Vagina (tissue), 2 donors: ENCODE measurements at regions not wholly inside any gene's neighbourhood (a gene's known extent, or its start where the extent isn't known, plus 50 kb on each side); places are given as distances from the start of the nearest gene placed in this dataset.

Experiments
- DNase-seq, 2 donors: peaks; one replicate each; pipeline ENCODE4 v3.0.0-alpha.2; 2017; ENCODE audit errors: extremely low spot score in 2 of 2
- H3K27ac ChIP-seq: fragments of 200-600 bp; sonication (generic); one replicate; pipeline ENCODE4 v1.5.1; 2019
- H3K27me3 ChIP-seq: fragments of 200-600 bp; sonication (generic); one replicate; pipeline ENCODE4 v1.5.1; 2019
- H3K36me3 ChIP-seq, 2 donors: fragments of 200-600 bp; sonication (generic); one replicate each; pipeline ENCODE4 v1.5.1; 2017 to 2019
- H3K4me1 ChIP-seq: fragments of 200-600 bp; sonication (generic); one replicate; pipeline ENCODE4 v1.5.1; 2019
- H3K4me3 ChIP-seq, 2 donors: fragments of 200-600 bp; sonication (generic); 1 replicate in 1 of 2; 2 replicates in 1 of 2; pipeline ENCODE4 v1.5.1; 2016 to 2019
- H3K9me3 ChIP-seq: fragments of 200-600 bp; sonication (generic); one replicate; pipeline ENCODE4 v1.5.1; 2019
- CTCF ChIP-seq, 3 experiments: fragments of 450-650 bp in 2 of 3; fragments of 200-600 bp in 1 of 3; sonication (generic) in 1 of 3; IDR thresholded peaks; one replicate each; pipeline ENCODE4 v1.5.1; 2017 to 2019; ENCODE audit warnings: antibody characterized with exemption in 3 of 3, mild to moderate bottlenecking in 2 of 3, moderate library complexity in 2 of 3
- POLR2A ChIP-seq, 2 donors: fragments of 450-650 bp; IDR thresholded peaks; one replicate each; pipeline ENCODE4 v1.6.1; 2017; ENCODE audit warnings: antibody characterized with exemption in 2 of 2, mild to moderate bottlenecking in 2 of 2, moderate library complexity in 2 of 2
- POLR2AphosphoS5 ChIP-seq, 2 donors: sonication (generic); formaldehyde crosslinking; IDR thresholded peaks; one replicate each; pipeline ENCODE4 v1.9.0; 2017; ENCODE audit warnings: antibody characterized with exemption in 2 of 2, mild to moderate bottlenecking in 2 of 2, low read depth in 1 of 2; ENCODE audit not compliant: insufficient read depth in 1 of 2
- intact Hi-C: fragments of 100-400 bp; cut with DNase I; formaldehyde crosslinking; loops from one replicate; pipeline ENCODE4 v1.15.1; 2023

GRCh38 chr6:141965016-141965545 is 167.6 kb upstream of the GJE1 start:
- Histone ChIP-seq H3K27me3 (no peaks in the 10 kb centered on the region), H3K36me3 (no peaks in the 10 kb centered on the region), H3K4me3 (no peak overlapping the region), H3K9me3 (no peaks in the 10 kb centered on the region), H3K27ac (no peak overlapping the region), H3K4me1 (no peaks in the 10 kb centered on the region)
- TF ChIP-seq POLR2A (IDR thresholded peaks at IDR 0.05) (no peak), CTCF (IDR thresholded peaks at IDR 0.05) (no peak), POLR2AphosphoS5 (IDR thresholded peaks at IDR 0.05; ENCODE audit: insufficient read depth in 1 of 2, low read depth in 1 of 2) (no peak)
- DNase-seq: no peak
- intact Hi-C loops: no loop called here

- Histone ChIP-seq H3K4me3 (no peak overlapping the region), H3K36me3 (no peaks in the 10 kb centered on the region)
- intact Hi-C loops: no loop called here
Observed at GRCh38 chr6:141963543-141964295, 169.0 kb upstream of the GJE1 start.

GRCh38 chr6:141957271-141957670 is 175.5 kb upstream of the GJE1 start:
- H3K27me3 ChIP-seq: no peaks in the 10 kb centered on the region
- intact Hi-C loops: no loop called here
- TF ChIP-seq POLR2A (IDR thresholded peaks at IDR 0.05): no peak
- TF ChIP-seq POLR2AphosphoS5 (IDR thresholded peaks at IDR 0.05; ENCODE audit: insufficient read depth in 1 of 2, low read depth in 1 of 2): no peak
- TF ChIP-seq CTCF (IDR thresholded peaks at IDR 0.05): no peak
- no peaks in the 10 kb centered on the region for H3K36me3 ChIP-seq
- no peaks in the 10 kb centered on the region for H3K9me3 ChIP-seq
- H3K4me1 ChIP-seq: no peaks in the 10 kb centered on the region
- no peak overlapping the region for H3K27ac ChIP-seq
- DNase-seq: no peak
- no peak overlapping the region for H3K4me3 ChIP-seq

More at GRCh38 chr6:141963543-141964295, 169.0 kb upstream of the GJE1 start:
- no peaks in the 10 kb centered on the region for H3K9me3 ChIP-seq
- H3K27ac ChIP-seq: no peak overlapping the region
- H3K27me3 ChIP-seq: no peaks in the 10 kb centered on the region
- no peak for TF ChIP-seq CTCF (IDR thresholded peaks at IDR 0.05)
- TF ChIP-seq POLR2AphosphoS5 (IDR thresholded peaks at IDR 0.05; ENCODE audit: insufficient read depth in 1 of 2, low read depth in 1 of 2): no peak
- TF ChIP-seq POLR2A (IDR thresholded peaks at IDR 0.05): no peak
- DNase-seq: no peak
- no peaks in the 10 kb centered on the region for H3K4me1 ChIP-seq

- no peaks in the 10 kb centered on the region for H3K27me3 ChIP-seq
- no peak overlapping the region for H3K4me3 ChIP-seq
- H3K9me3 ChIP-seq: no peaks in the 10 kb centered on the region
- no peaks in the 10 kb centered on the region for H3K4me1 ChIP-seq
- intact Hi-C loops: no loop called here
- H3K36me3 ChIP-seq: no peaks in the 10 kb centered on the region
- TF ChIP-seq POLR2A (IDR thresholded peaks at IDR 0.05): no peak
- no peak for TF ChIP-seq CTCF (IDR thresholded peaks at IDR 0.05)
- TF ChIP-seq POLR2AphosphoS5 (IDR thresholded peaks at IDR 0.05; ENCODE audit: insufficient read depth in 1 of 2, low read depth in 1 of 2): no peak
- DNase-seq: no peak
- no peak overlapping the region for H3K27ac ChIP-seq
Observed at GRCh38 chr6:141956868-141957267, 175.9 kb upstream of the GJE1 start.
